SK-N-MC (cell line): ENCODE measurements at regions not wholly inside any gene's neighbourhood (a gene's known extent, or its start where the extent isn't known, plus 50 kb on each side); places are given as distances from the start of the nearest gene placed in this dataset.

Source experiments
- DNase-seq: peaks from one replicate; pipeline ENCODE4 v3.0.0-alpha.2; 2011; ENCODE audit warnings: low read depth, low spot score
- H3K27ac ChIP-seq: fragments of 200-600 bp; sonication (generic); 2 replicates; pipeline ENCODE4 v1.5.1; 2016; ENCODE audit warnings: mixed run types
- H3K36me3 ChIP-seq: fragments of 200-600 bp; sonication (generic); 2 replicates; pipeline ENCODE4 v1.6.1; 2017; ENCODE audit warnings: antibody characterized with exemption, low read length, mixed read lengths; ENCODE audit not compliant: insufficient read depth
- H3K4me3 ChIP-seq: fragments of 200-600 bp; sonication (generic); 2 replicates; pipeline ENCODE4 v1.5.1; 2016
- H3K9ac ChIP-seq: fragments of 200-600 bp; sonication (generic); 2 replicates; pipeline ENCODE4 v1.8.0; 2017; ENCODE audit warnings: mixed run types, mixed read lengths; ENCODE audit not compliant: insufficient read length
- H3K9me3 ChIP-seq: fragments of 200-600 bp; sonication (generic); 2 replicates; pipeline ENCODE4 v1.6.1; 2017; ENCODE audit warnings: low read depth, mild to moderate bottlenecking, antibody characterized with exemption, low read length, moderate library complexity, mixed read lengths
- EZH2 ChIP-seq: fragments of 200-600 bp; sonication (generic); IDR thresholded peaks from one replicate; pipeline ENCODE4 v1.6.1; 2017; ENCODE audit warnings: antibody characterized with exemption
- FOXP2 ChIP-seq: optimal IDR thresholded peaks from 2 replicates; pipeline ENCODE3; 2011; ENCODE audit warnings: mild to moderate bottlenecking, moderate library complexity; ENCODE audit not compliant: insufficient read depth; ENCODE audit errors: extremely low read length, control extremely low read depth
- POLR2AphosphoS5 ChIP-seq: IDR thresholded peaks from 2 replicates; pipeline ENCODE4 v1.6.1; 2012; ENCODE audit warnings: mild to moderate bottlenecking, low read depth, low read length, borderline replicate concordance

DNA sequence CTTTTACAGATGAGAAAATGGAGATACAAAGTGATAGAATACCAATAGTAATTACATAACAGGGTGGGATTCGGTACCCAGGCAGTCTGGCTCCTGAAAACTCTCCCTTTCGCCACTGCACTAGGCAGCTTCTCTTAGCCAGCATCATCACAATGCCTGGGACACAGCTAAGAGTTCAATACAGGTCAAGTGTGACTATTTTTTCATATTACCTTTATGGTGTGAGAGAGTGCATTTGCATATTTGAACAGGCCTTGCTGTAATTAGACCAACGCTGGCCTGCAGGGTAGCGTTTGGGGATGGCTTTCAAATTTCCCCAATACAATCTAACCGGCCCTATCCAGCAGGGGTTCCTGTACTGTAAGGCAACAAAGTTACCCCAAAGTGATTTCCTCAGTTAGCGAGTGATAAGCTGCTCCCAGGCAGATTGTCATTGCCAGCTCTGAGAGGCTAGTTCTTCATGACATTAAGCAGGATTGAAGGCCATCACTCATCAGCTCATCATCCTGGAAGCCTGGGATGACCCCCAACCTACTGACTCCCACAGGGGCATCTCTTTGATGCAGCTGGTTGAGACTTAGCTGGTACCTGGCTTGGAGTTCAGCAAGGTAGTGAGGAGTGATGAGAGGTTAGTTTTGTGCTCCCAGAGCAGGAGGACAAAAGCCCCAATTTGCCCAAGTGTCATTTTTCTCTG, 836.8 kb upstream of the LCORL start:
- Histone ChIP-seq H3K36me3 (no peaks in the 10 kb centered on the region), H3K27ac (no peak overlapping the region), H3K9ac (no peak overlapping the region), H3K4me3 (no peak overlapping the region), H3K9me3 (no peaks in the 10 kb centered on the region)
- no peak for TF ChIP-seq FOXP2
- no peak for TF ChIP-seq POLR2AphosphoS5
- no peak for TF ChIP-seq EZH2
- no peak for DNase-seq

- Histone ChIP-seq H3K4me3 (no peak overlapping the region), H3K36me3 (no peaks in the 10 kb centered on the region), H3K9ac (no peak overlapping the region), H3K27ac (no peak overlapping the region), H3K9me3 (no peaks in the 10 kb centered on the region)
- TF ChIP-seq EZH2, result no peak
- no peak for TF ChIP-seq FOXP2
- no peak for TF ChIP-seq POLR2AphosphoS5
- DNase-seq, result no peak
Measured at GRCh38 chr4:18850867-18851266, 829.3 kb upstream of the LCORL start.

- no peak overlapping the region for H3K27ac ChIP-seq
- H3K4me3 ChIP-seq, result no peak overlapping the region
- no peak for DNase-seq
- no peak overlapping the region for H3K9ac ChIP-seq
- no peaks in the 10 kb centered on the region for H3K9me3 ChIP-seq
- H3K36me3 ChIP-seq, result no peaks in the 10 kb centered on the region
- no peak for TF ChIP-seq EZH2
- TF ChIP-seq POLR2AphosphoS5, result no peak
- TF ChIP-seq FOXP2, result no peak
Measured at GRCh38 chr4:18847249-18847890, 825.8 kb upstream of the LCORL start.

DNA sequence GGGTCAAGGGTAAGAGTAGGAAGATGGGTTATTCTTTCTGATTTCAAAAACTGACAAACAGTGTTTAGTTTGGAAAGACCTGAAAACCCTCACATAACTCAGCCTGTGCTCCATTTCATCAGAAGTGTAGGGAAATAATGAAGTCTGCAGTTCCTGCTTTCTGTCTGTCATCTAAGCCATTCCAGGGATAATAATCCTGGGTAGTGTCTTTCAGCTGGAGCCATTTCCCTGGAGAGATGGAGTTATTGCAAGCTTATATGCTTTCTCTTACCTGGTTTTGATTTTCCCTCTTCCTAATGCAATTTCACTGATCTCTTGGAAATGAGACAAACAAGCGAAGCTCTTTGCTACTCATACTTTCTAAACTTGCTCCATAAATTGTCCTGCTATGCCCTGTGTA, 824.8 kb upstream of the LCORL start:
- no peak for DNase-seq
- Histone ChIP-seq H3K36me3 (no peaks in the 10 kb centered on the region), H3K27ac (no peak overlapping the region), H3K9me3 (no peaks in the 10 kb centered on the region), H3K9ac (no peak overlapping the region), H3K4me3 (no peak overlapping the region)
- no peak for TF ChIP-seq FOXP2
- no peak for TF ChIP-seq POLR2AphosphoS5
- no peak for TF ChIP-seq EZH2

- no peak overlapping the region for H3K9ac ChIP-seq
- H3K9me3 ChIP-seq, result no peaks in the 10 kb centered on the region
- no peaks in the 10 kb centered on the region for H3K36me3 ChIP-seq
- H3K27ac ChIP-seq, result no peak overlapping the region
- no peak for TF ChIP-seq FOXP2
- TF ChIP-seq POLR2AphosphoS5, result no peak
- no peak for TF ChIP-seq EZH2
- no peak overlapping the region for H3K4me3 ChIP-seq
- no peak for DNase-seq
Measured at GRCh38 chr4:18844726-18845125, 823.2 kb upstream of the LCORL start.

DNA sequence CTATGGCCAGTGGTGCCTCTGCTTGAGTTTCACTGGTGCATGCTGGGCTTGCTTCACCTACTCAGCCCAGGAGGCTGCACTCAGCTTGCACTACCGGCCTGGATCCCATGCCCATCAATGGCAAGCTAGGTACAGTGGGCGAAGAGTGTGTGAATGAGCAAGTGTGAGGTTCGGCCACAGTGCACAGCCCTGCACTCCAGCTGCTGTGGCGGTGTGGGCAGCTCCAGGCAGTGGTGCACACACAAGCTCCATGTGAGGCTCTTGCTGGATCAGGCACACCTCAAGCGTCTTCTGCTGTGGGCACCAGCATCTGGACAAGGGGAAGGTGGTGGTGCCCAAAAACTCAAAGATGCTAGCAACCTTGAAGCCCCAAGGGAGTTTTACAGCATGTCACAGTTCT, 820.9 kb upstream of the LCORL start:
- Histone ChIP-seq H3K36me3 (no peaks in the 10 kb centered on the region), H3K4me3 (no peak overlapping the region), H3K9ac (no peak overlapping the region), H3K27ac (no peak overlapping the region), H3K9me3 (no peaks in the 10 kb centered on the region)
- no peak for DNase-seq
- no peak for TF ChIP-seq EZH2
- TF ChIP-seq FOXP2, result no peak
- TF ChIP-seq POLR2AphosphoS5, result no peak

- Histone ChIP-seq H3K27ac (no peak overlapping the region), H3K4me3 (no peak overlapping the region), H3K36me3 (no peaks in the 10 kb centered on the region), H3K9ac (no peak overlapping the region), H3K9me3 (no peaks in the 10 kb centered on the region)
- TF ChIP-seq EZH2 (no peak), FOXP2 (no peak), POLR2AphosphoS5 (no peak)
- DNase-seq, result no peak
Measured at GRCh38 chr4:18840481-18840880, 818.9 kb upstream of the LCORL start.

DNA sequence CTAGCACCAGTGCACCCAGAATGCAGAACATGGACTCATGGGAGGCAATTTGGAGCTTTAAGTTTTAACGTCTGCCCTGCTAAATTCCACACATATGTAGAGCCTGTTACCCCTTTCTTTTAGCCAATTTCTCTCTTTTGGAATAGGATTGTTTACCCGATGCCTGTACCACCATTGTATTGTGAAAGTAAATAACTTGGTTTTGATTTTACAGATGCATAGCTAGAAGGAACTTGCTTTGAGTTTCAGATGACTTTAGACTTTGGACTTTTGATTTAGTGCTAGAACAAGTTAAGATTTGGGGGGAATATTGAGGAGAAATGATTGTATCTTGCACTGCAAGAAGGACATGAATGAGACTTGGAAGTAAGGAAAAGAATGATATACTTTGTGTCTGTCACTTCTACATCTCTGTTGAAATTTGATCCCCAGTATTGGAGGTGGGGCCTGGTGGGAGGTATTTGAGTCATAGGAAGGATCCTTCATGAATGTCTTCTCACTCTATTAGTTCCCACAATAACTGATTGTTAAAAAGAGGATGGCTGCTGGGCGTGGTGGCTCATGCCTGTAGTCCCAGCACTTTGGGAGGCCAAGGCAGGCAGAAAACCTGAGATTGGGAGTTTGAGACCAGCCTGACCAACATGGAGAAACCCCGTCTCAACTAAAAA, 794.8 kb upstream of the LCORL start:
- TF ChIP-seq EZH2, result no peak
- no peak for TF ChIP-seq POLR2AphosphoS5
- TF ChIP-seq FOXP2, result no peak
- DNase-seq, result no peak
- H3K4me3 ChIP-seq, result no peak overlapping the region

More for the DNA sequence above, 794.8 kb upstream of the LCORL start:
- Histone ChIP-seq H3K9me3 (no peaks in the 10 kb centered on the region), H3K27ac (no peak overlapping the region), H3K9ac (no peak overlapping the region), H3K36me3 (no peaks in the 10 kb centered on the region)
